HepG2 (cell line): ENCODE measurements at regions not wholly inside any gene's neighbourhood (a gene's known extent, or its start where the extent isn't known, plus 50 kb on each side); places are given as distances from the start of the nearest gene placed in this dataset.

Experiments
- ATAC-seq: fragments of 200-7000 bp; cut with Tn5 transposase; 3 replicates; pipeline ENCODE4 v1.9.1; 2020; ENCODE audit warnings: mild to moderate bottlenecking, moderate library complexity
- BruUV-seq: library from RNA; stranded (reverse); fragments of 400-500 nt; replicated peaks from 2 replicates; lab custom pipeline; 2021; lab: Mats Ljungman, UMichigan
- CTCF ChIA-PET: fragments of 300-600 bp; formaldehyde crosslinking; extraction: SDS; loops from one replicate; lab custom pipeline; 2021; ENCODE audit warnings: low total read pairs, inconsistent platforms, low intra/inter-chr PET ratio; lab: Yijun Ruan, JAX
- POLR2A ChIA-PET: fragments of 350-600 bp; sonication (Branson Sonifier 250); formaldehyde crosslinking; loops from one replicate; lab custom pipeline; 2020; ENCODE audit warnings: antibody characterized with exemption, inconsistent platforms; lab: Yijun Ruan, JAX
- DNase-seq: peaks from one replicate; pipeline ENCODE4 v3.0.0-alpha.2; 2015; ENCODE audit warnings: low spot score
- FAIRE-seq: peaks from 3 replicates; lab custom pipeline; 2011; peaks lifted over from hg19 to GRCh38; lab: Jason Lieb, UNC
- H2AFZ ChIP-seq: one replicate; pipeline ENCODE4 v1.6.1; 2011; ENCODE audit warnings: low read length, inconsistent platforms
- H3K27ac ChIP-seq: fragments of 300-600 bp; 3 replicates; pipeline ENCODE4 v1.8.0; 2011; ENCODE audit warnings: mixed run types, mild to moderate bottlenecking, mixed read lengths, low read length, inconsistent platforms; ENCODE audit not compliant: insufficient read depth; ENCODE audit errors: extremely low read length
- H3K27me3 ChIP-seq, 2 experiments: fragments of 200-600 bp in 1 of 2; 2 replicates in 1 of 2; 3 replicates in 1 of 2; pipeline versions ENCODE4 v1.6.0 to v1.8.0; 2011; ENCODE audit warnings: low read length in 2 of 2, mild to moderate bottlenecking in 2 of 2, moderate library complexity in 2 of 2, inconsistent platforms in 1 of 2; ENCODE audit not compliant: insufficient read depth in 2 of 2, control insufficient read depth in 1 of 2
- H3K36me3 ChIP-seq, 2 experiments: fragments of 200-600 bp in 1 of 2; replicated peaks in 1 of 2; 2 replicates in 1 of 2; 3 replicates in 1 of 2; pipeline versions ENCODE4 v1.5.1 to v1.8.0; 2011; ENCODE audit warnings: low read length in 2 of 2, inconsistent platforms in 1 of 2; ENCODE audit not compliant: insufficient read depth in 2 of 2, control insufficient read depth in 1 of 2
- H3K4me1 ChIP-seq: 2 replicates; pipeline ENCODE4 v1.5.1; 2012; ENCODE audit warnings: low read length, inconsistent platforms; ENCODE audit not compliant: insufficient read depth
- H3K4me2 ChIP-seq: 2 replicates; pipeline ENCODE4 v1.6.0; 2011; ENCODE audit warnings: low read depth, low read length, inconsistent platforms
- H3K4me3 ChIP-seq, 3 experiments: fragments of 200-600 bp in 1 of 3; sonication (generic), shearing (Covaris generic) in 1 of 3; replicated peaks in 1 of 3; 2 replicates each; pipeline ENCODE4 v1.5.1; 2011 to 2016; ENCODE audit warnings: low read length in 3 of 3, inconsistent platforms in 2 of 3, low read depth in 2 of 3, mild to moderate bottlenecking in 2 of 3, control low read depth in 1 of 3, mixed read lengths in 1 of 3; ENCODE audit not compliant: insufficient read depth in 1 of 3
- H3K79me2 ChIP-seq: one replicate; pipeline ENCODE4 v1.6.1; 2011; ENCODE audit warnings: low read length, inconsistent platforms; ENCODE audit not compliant: insufficient read depth
- H3K9ac ChIP-seq: 2 replicates; pipeline ENCODE4 v1.6.0; 2011; ENCODE audit warnings: mild to moderate bottlenecking, low read depth, low read length, inconsistent platforms; ENCODE audit not compliant: insufficient read depth
- H3K9me3 ChIP-seq: 2 replicates; pipeline ENCODE4 v1.5.1; 2012; ENCODE audit warnings: mild to moderate bottlenecking, low read length
- H4K20me1 ChIP-seq: 2 replicates; pipeline ENCODE4 v1.6.0; 2011; ENCODE audit warnings: inconsistent platforms, mild to moderate bottlenecking, low read length, moderate library complexity; ENCODE audit not compliant: insufficient read depth
- AKAP8 ChIP-seq: sonication (generic); formaldehyde crosslinking; IDR thresholded peaks from 2 replicates; pipeline ENCODE4 v1.5.1; 2020; ENCODE audit warnings: mild to moderate bottlenecking, missing genetic modification reagents
- CEBPB ChIP-seq: IDR thresholded peaks from 2 replicates; pipeline ENCODE4 v1.6.1; 2011; ENCODE audit warnings: low read depth, low read length, improper control_type of control experiment, borderline replicate concordance
- FOXO1 ChIP-seq: sonication (generic); formaldehyde crosslinking; IDR thresholded peaks from 2 replicates; pipeline ENCODE4 v1.4.0; 2020; ENCODE audit warnings: missing genetic modification reagents
- TBP ChIP-seq: sonication (generic); formaldehyde crosslinking; IDR thresholded peaks from 2 replicates; pipeline ENCODE4 v1.5.0; 2020; ENCODE audit warnings: missing genetic modification reagents
- TEF ChIP-seq: sonication (generic); formaldehyde crosslinking; IDR thresholded peaks from 2 replicates; pipeline ENCODE4 v1.5.0; 2020; ENCODE audit warnings: missing genetic modification reagents
- ZNF264 ChIP-seq: sonication (generic); formaldehyde crosslinking; IDR thresholded peaks from 2 replicates; pipeline ENCODE4 v1.4.0; 2020; ENCODE audit warnings: missing genetic modification reagents
- ZNF501 ChIP-seq: sonication (generic); formaldehyde crosslinking; IDR thresholded peaks from 2 replicates; pipeline ENCODE4 v1.5.1; 2020; ENCODE audit warnings: mild to moderate bottlenecking, moderate library complexity, missing genetic modification reagents
- ZNF597 ChIP-seq: sonication (generic); formaldehyde crosslinking; IDR thresholded peaks from 2 replicates; pipeline ENCODE4 v1.5.0; 2020; ENCODE audit warnings: missing genetic modification reagents
- ZNF703 ChIP-seq: sonication (generic); formaldehyde crosslinking; IDR thresholded peaks from 2 replicates; pipeline ENCODE4 v1.5.1; 2020; ENCODE audit warnings: missing genetic modification reagents, mild to moderate bottlenecking, moderate library complexity, borderline replicate concordance
- ZNF724P ChIP-seq: sonication (generic); formaldehyde crosslinking; IDR thresholded peaks from 2 replicates; pipeline ENCODE4 v1.8.0; 2022; ENCODE audit warnings: missing genetic modification reagents, borderline replicate concordance
- WGBS: methylation state at CpG from one replicate; pipeline ENCODE4 v1.1.6; 2017; ENCODE audit warnings: low lambda C conversion rate; 5-methylcytosine and 5-hydroxymethylcytosine counted together
- in situ Hi-C: cut with HindIII; loops from 2 replicates; pipeline ENCODE4 v1.10.0; 2017; ENCODE audit warnings: low pct_unique_long_range_greater_than_20kb; ENCODE audit not compliant: extremely low pct_ligation_motif_present
- intact Hi-C: fragments of 100-400 bp; cut with micrococcal nuclease; formaldehyde crosslinking; loops from one replicate; pipeline ENCODE4 v1.10.0; 2022; ENCODE audit not compliant: unreplicated experiment
- TF ChIP-seq, protein P1 (sequence below): sonication (generic); formaldehyde crosslinking; IDR thresholded peaks from 2 replicates; pipeline ENCODE4 v1.5.1; 2020; ENCODE audit warnings: missing genetic modification reagents, mild to moderate bottlenecking, borderline replicate concordance

- H3K27me3 ChIP-seq, result no peaks in the 10 kb centered on the region
- H3K27ac ChIP-seq, result no peak overlapping the region
- FAIRE-seq (no peak), DNase-seq (no peak), ATAC-seq (no peak)
- H3K9ac ChIP-seq, result no peak overlapping the region
- POLR2A ChIA-PET, result no interaction called here
- H3K4me1 ChIP-seq, result peaks cover 24% of the 10 kb centered on the region
- 93% methylated on average over 9 of the region's 9 CpGs for WGBS
- BruUV-seq, result no TSS peak
- in situ Hi-C loops (no loop called here), intact Hi-C loops (no loop called here)
- no peak overlapping the region for H2AFZ ChIP-seq
- no peaks in the 10 kb centered on the region for H4K20me1 ChIP-seq
- H3K36me3 ChIP-seq, result no peaks in the 10 kb centered on the region
- no peak for TF ChIP-seq FOXO1
- TF ChIP-seq ZNF597 (CRISPR knock-in tag), result no peak
- no peak for TF ChIP-seq ZNF724P (CRISPR knock-in tag)
- TF ChIP-seq, protein P1, sequence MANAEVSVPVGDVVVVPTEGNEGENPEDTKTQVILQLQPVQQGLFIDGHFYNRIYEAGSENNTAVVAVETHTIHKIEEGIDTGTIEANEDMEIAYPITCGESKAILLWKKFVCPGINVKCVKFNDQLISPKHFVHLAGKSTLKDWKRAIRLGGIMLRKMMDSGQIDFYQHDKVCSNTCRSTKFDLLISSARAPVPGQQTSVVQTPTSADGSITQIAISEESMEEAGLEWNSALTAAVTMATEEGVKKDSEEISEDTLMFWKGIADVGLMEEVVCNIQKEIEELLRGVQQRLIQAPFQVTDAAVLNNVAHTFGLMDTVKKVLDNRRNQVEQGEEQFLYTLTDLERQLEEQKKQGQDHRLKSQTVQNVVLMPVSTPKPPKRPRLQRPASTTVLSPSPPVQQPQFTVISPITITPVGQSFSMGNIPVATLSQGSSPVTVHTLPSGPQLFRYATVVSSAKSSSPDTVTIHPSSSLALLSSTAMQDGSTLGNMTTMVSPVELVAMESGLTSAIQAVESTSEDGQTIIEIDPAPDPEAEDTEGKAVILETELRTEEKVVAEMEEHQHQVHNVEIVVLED (CRISPR knock-in tag), result no peak
- no peak for TF ChIP-seq AKAP8 (CRISPR knock-in tag)
- TF ChIP-seq TBP (CRISPR knock-in tag), result no peak
- no peak for TF ChIP-seq ZNF501 (CRISPR knock-in tag)
- TF ChIP-seq CEBPB, result no peak
- TF ChIP-seq TEF (CRISPR knock-in tag), result no peak
- TF ChIP-seq ZNF703, result no peak
- no peak for TF ChIP-seq ZNF264 (CRISPR knock-in tag)
- CTCF ChIA-PET, result no interaction called here
- no peak overlapping the region for H3K4me2 ChIP-seq
- H3K79me2 ChIP-seq, result no peaks in the 10 kb centered on the region
- no peaks in the 10 kb centered on the region for H3K9me3 ChIP-seq
- no peak overlapping the region for H3K4me3 ChIP-seq
Measured at GRCh38 chr15:62452026-62452425, 286.9 kb upstream of the C2CD4B start.
